ENCODE measurements at regions not wholly inside any gene's neighbourhood (a gene's known extent, or its start where the extent isn't known, plus 50 kb on each side); places are given as distances from the start of the nearest gene placed in this dataset.

DNA sequence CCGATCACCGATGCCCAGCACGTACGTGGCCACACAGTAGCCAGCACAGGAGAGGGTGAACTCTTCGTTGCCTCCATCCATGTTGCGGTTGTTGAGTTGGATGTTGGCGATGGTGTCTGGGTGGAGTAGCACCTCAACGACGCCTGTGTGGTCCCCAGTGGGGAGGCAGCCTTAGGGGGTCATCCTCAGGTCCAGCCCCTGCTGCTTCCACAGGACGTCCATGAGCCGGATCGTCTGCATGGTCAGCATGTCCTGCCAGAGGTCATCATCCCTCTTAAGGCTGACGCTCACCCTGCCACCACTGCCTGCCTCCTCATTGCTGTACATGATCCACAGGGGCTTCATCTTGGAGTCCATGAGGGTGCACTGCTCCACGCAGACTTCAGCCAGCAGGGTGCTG is 369.3 kb downstream of the CMPK2 start:
- TF ChIP-seq, protein P1, sequence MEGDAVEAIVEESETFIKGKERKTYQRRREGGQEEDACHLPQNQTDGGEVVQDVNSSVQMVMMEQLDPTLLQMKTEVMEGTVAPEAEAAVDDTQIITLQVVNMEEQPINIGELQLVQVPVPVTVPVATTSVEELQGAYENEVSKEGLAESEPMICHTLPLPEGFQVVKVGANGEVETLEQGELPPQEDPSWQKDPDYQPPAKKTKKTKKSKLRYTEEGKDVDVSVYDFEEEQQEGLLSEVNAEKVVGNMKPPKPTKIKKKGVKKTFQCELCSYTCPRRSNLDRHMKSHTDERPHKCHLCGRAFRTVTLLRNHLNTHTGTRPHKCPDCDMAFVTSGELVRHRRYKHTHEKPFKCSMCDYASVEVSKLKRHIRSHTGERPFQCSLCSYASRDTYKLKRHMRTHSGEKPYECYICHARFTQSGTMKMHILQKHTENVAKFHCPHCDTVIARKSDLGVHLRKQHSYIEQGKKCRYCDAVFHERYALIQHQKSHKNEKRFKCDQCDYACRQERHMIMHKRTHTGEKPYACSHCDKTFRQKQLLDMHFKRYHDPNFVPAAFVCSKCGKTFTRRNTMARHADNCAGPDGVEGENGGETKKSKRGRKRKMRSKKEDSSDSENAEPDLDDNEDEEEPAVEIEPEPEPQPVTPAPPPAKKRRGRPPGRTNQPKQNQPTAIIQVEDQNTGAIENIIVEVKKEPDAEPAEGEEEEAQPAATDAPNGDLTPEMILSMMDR (IDR thresholded peaks at IDR 0.05) = no peak
- TF ChIP-seq GRHL2 (CRISPR knock-in tag; IDR thresholded peaks at IDR 0.05; ENCODE audit: insufficient replicate concordance, severe bottlenecking) (no peak), GABPB1 (CRISPR knock-in tag; IDR thresholded peaks at IDR 0.05) (no peak), CBFB (CRISPR knock-in tag; IDR thresholded peaks at IDR 0.05; ENCODE audit: low read depth) (no peak)
- TF ChIP-seq, protein P2, sequence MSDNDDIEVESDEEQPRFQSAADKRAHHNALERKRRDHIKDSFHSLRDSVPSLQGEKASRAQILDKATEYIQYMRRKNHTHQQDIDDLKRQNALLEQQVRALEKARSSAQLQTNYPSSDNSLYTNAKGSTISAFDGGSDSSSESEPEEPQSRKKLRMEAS (CRISPR knock-in tag; IDR thresholded peaks at IDR 0.05) = no peak

Measured in WTC11 (cell line).